Prostate gland (tissue), 2 donors: ENCODE measurements at regions not wholly inside any gene's neighbourhood (a gene's known extent, or its start where the extent isn't known, plus 50 kb on each side); places are given as distances from the start of the nearest gene placed in this dataset.

Experiments used
- DNase-seq: peaks from one replicate; pipeline ENCODE4 v3.0.0-alpha.2; 2019; ENCODE audit warnings: low spot score
- H3K27ac ChIP-seq, 2 donors: fragments of 200-600 bp; sonication (generic); 2 replicates each; pipeline ENCODE4 v1.5.1; 2017 to 2019
- H3K27me3 ChIP-seq: fragments of 200-600 bp; sonication (generic); replicated peaks from 2 replicates; pipeline ENCODE4 v1.5.1; 2019; ENCODE audit not compliant: insufficient read depth
- H3K36me3 ChIP-seq, 2 donors: fragments of 200-600 bp; sonication (generic); 1 replicate in 1 of 2; 2 replicates in 1 of 2; pipeline versions ENCODE4 v1.5.1 to v1.8.1; 2017 to 2019
- H3K4me1 ChIP-seq: fragments of 200-600 bp; sonication (generic); replicated peaks from 2 replicates; pipeline ENCODE4 v1.5.1; 2019
- H3K4me3 ChIP-seq, 2 donors: fragments of 200-600 bp; sonication (generic); 2 replicates each; pipeline ENCODE4 v1.5.1; 2017 to 2019
- H3K9me3 ChIP-seq: fragments of 200-600 bp; sonication (generic); 2 replicates; pipeline ENCODE4 v1.5.1; 2017
- POLR2A ChIP-seq: fragments of 450-650 bp; IDR thresholded peaks from one replicate; pipeline ENCODE4 v1.6.1; 2016; ENCODE audit warnings: antibody characterized with exemption, mild to moderate bottlenecking
- POLR2AphosphoS5 ChIP-seq: sonication (generic); formaldehyde crosslinking; IDR thresholded peaks from one replicate; pipeline ENCODE4 v1.6.1; 2017; ENCODE audit warnings: antibody characterized with exemption
- whole genome bisulfite sequencing: methylation state at CpG from one replicate; pipeline ENCODE4 v1.1.5; 2018; 5-methylcytosine and 5-hydroxymethylcytosine counted together
- intact Hi-C: fragments of 100-400 bp; cut with DNase I; formaldehyde crosslinking; loops from one replicate; pipeline ENCODE4 v1.14.2; 2022
- TF ChIP-seq, protein P1 (sequence below), 4 experiments: fragments of 200-600 bp in 2 of 4; fragments of 450-650 bp in 2 of 4; sonication (generic) in 2 of 4; IDR thresholded peaks; 1 replicate in 3 of 4; 2 replicates in 1 of 4; pipeline ENCODE4 v1.5.1; 2016 to 2019; ENCODE audit warnings: antibody characterized with exemption in 4 of 4, mild to moderate bottlenecking in 2 of 4, moderate library complexity in 2 of 4

- DNase-seq, result no peak
- Histone ChIP-seq H3K4me3 (no peak overlapping the region), H3K27me3 (no peaks in the 10 kb centered on the region), H3K9me3 (no peaks in the 10 kb centered on the region), H3K36me3 (no peaks in the 10 kb centered on the region), H3K4me1 (peaks cover 9% of the 10 kb centered on the region), H3K27ac (peak overlapping the region in 1 of 2 donors; percentile 52)
- intact Hi-C loops, result no loop called here
- TF ChIP-seq, protein P1, sequence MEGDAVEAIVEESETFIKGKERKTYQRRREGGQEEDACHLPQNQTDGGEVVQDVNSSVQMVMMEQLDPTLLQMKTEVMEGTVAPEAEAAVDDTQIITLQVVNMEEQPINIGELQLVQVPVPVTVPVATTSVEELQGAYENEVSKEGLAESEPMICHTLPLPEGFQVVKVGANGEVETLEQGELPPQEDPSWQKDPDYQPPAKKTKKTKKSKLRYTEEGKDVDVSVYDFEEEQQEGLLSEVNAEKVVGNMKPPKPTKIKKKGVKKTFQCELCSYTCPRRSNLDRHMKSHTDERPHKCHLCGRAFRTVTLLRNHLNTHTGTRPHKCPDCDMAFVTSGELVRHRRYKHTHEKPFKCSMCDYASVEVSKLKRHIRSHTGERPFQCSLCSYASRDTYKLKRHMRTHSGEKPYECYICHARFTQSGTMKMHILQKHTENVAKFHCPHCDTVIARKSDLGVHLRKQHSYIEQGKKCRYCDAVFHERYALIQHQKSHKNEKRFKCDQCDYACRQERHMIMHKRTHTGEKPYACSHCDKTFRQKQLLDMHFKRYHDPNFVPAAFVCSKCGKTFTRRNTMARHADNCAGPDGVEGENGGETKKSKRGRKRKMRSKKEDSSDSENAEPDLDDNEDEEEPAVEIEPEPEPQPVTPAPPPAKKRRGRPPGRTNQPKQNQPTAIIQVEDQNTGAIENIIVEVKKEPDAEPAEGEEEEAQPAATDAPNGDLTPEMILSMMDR (IDR thresholded peaks at IDR 0.05), result no peak
- TF ChIP-seq POLR2AphosphoS5 (no peak), POLR2A (no peak)
- 38% methylated on average over 1 of the region's 1 CpG for WGBS
Measured at GRCh38 chr5:67878933-67879332, 336.6 kb upstream of the PIK3R1 start.

DNA sequence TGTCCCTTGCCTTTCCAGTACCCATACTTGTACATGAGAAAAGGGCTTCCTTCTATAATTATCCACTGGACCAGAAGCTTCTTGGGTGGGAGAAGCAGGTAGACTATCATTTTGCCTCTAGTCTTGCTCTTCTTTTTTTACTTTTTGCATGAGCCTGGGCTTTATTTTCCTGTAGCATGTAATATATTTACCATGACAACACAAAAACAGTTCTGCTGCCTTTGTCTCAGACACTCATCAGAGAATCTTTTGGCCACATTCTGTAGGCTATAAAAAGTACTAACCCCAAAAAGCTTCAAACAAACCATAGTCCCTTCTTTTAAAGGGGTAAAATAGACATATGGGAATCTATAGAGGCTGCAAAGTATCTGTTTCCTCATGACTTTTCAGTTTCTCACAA is 339.2 kb upstream of the PIK3R1 start:
- Histone ChIP-seq H3K27me3 (no peaks in the 10 kb centered on the region), H3K4me3 (no peak overlapping the region), H3K27ac (no peak overlapping the region), H3K36me3 (no peaks in the 10 kb centered on the region), H3K9me3 (no peaks in the 10 kb centered on the region), H3K4me1 (peaks cover 9% of the 10 kb centered on the region)
- intact Hi-C loops, result no loop called here
- DNase-seq, result no peak
- TF ChIP-seq POLR2A (no peak), POLR2AphosphoS5 (no peak)
- TF ChIP-seq, protein P1 (IDR thresholded peaks at IDR 0.05), result no peak

GRCh38 chr5:67875601-67876000 is 340.0 kb upstream of the PIK3R1 start:
- TF ChIP-seq, protein P1 (IDR thresholded peaks at IDR 0.05), result no peak
- TF ChIP-seq POLR2AphosphoS5 (no peak), POLR2A (no peak)
- Histone ChIP-seq H3K27me3 (no peaks in the 10 kb centered on the region), H3K9me3 (no peaks in the 10 kb centered on the region), H3K27ac (no peak overlapping the region), H3K4me3 (no peak overlapping the region), H3K36me3 (no peaks in the 10 kb centered on the region), H3K4me1 (peaks cover 9% of the 10 kb centered on the region)
- 65% methylated on average over 3 of the region's 3 CpGs for WGBS
- intact Hi-C loops, result no loop called here
- no peak for DNase-seq

- no peaks in the 10 kb centered on the region for H3K27me3 ChIP-seq
- H3K36me3 ChIP-seq, result no peaks in the 10 kb centered on the region
- H3K9me3 ChIP-seq, result no peaks in the 10 kb centered on the region
- H3K4me1 ChIP-seq, result peaks cover 4% of the 10 kb centered on the region
- intact Hi-C loops, result no loop called here
- no peak overlapping the region for H3K4me3 ChIP-seq
- TF ChIP-seq POLR2A (no peak), POLR2AphosphoS5 (no peak)
- TF ChIP-seq, protein P1 (IDR thresholded peaks at IDR 0.05), result no peak
- DNase-seq, result no peak
- H3K27ac ChIP-seq, result no peak overlapping the region
Measured at GRCh38 chr5:67873935-67874334, 341.6 kb upstream of the PIK3R1 start.

DNA sequence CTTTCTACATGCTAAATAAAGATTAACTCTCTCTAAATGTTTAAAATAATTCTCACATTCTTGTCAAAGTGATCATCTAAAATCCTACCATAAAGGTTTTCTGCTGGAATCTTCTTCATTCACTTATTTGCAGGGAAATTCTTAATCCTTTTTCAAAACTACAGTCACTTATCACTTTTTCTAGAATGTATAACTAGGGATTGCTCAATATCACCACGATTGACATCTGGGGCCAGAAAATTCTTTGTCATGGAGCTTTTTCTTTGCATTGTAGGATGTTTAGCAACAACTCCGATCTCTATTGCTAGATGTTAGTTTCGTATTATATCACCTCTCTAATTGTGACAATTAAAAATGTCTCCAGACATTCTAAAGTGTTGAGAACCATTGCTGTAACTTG is 344.9 kb upstream of the PIK3R1 start:
- H3K36me3 ChIP-seq, result no peaks in the 10 kb centered on the region
- H3K27ac ChIP-seq, result no peak overlapping the region
- intact Hi-C loops, result no loop called here
- DNase-seq, result no peak
- TF ChIP-seq POLR2A (no peak), POLR2AphosphoS5 (no peak)
- TF ChIP-seq, protein P1 (IDR thresholded peaks at IDR 0.05), result no peak
- no peaks in the 10 kb centered on the region for H3K4me1 ChIP-seq
- H3K27me3 ChIP-seq, result no peaks in the 10 kb centered on the region
- no peak overlapping the region for H3K4me3 ChIP-seq
- 88% methylated on average over 3 of the region's 3 CpGs for WGBS
- no peaks in the 10 kb centered on the region for H3K9me3 ChIP-seq
